ENCODE measurements at regions not wholly inside any gene's neighbourhood (a gene's known extent, or its start where the extent isn't known, plus 50 kb on each side); places are given as distances from the start of the nearest gene placed in this dataset.

DNA sequence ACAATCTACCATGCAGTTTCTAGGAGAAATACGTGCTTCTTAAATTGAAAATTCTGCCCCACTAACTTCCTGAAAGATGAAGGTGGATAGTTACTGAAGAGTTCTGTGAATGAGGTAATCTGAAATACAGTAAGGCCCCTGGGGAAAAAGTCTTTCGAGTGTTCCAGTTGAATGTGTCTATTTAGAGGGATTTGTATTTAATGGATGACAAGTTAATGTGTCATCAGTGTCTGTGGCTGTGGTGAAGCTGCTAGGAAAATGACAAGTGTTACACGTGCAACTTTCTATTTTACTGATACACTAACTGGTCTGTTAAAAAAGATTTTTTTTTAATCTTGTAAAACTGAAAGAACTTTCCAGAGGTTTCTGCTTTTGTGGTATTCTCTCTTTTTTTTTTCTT is 384.6 kb downstream of the STK39 start:
- Histone ChIP-seq H3K4me3 (no peak overlapping the region), H3K27ac (no peak overlapping the region), H3K27me3 (no peaks in the 10 kb centered on the region), H3K9me3 (no peaks in the 10 kb centered on the region), H3K4me1 (peaks cover 0 to 8% (median 0%) of the 10 kb centered on the region in 3 donors), H3K36me3 (no peaks in the 10 kb centered on the region)
- TF ChIP-seq POLR2A (IDR thresholded peaks at IDR 0.05) (no peak), POLR2AphosphoS5 (IDR thresholded peaks at IDR 0.05) (no peak), EP300 (IDR thresholded peaks at IDR 0.05) (no peak)
- TF ChIP-seq, protein P1, sequence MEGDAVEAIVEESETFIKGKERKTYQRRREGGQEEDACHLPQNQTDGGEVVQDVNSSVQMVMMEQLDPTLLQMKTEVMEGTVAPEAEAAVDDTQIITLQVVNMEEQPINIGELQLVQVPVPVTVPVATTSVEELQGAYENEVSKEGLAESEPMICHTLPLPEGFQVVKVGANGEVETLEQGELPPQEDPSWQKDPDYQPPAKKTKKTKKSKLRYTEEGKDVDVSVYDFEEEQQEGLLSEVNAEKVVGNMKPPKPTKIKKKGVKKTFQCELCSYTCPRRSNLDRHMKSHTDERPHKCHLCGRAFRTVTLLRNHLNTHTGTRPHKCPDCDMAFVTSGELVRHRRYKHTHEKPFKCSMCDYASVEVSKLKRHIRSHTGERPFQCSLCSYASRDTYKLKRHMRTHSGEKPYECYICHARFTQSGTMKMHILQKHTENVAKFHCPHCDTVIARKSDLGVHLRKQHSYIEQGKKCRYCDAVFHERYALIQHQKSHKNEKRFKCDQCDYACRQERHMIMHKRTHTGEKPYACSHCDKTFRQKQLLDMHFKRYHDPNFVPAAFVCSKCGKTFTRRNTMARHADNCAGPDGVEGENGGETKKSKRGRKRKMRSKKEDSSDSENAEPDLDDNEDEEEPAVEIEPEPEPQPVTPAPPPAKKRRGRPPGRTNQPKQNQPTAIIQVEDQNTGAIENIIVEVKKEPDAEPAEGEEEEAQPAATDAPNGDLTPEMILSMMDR (IDR thresholded peaks at IDR 0.05): no peak
- WGBS, 2 donors (ENCODE audit: low coverage in 1 of 2): 54 to 57% methylated on average over 3 of the region's 3 CpGs
- no peak for ATAC-seq

DNA sequence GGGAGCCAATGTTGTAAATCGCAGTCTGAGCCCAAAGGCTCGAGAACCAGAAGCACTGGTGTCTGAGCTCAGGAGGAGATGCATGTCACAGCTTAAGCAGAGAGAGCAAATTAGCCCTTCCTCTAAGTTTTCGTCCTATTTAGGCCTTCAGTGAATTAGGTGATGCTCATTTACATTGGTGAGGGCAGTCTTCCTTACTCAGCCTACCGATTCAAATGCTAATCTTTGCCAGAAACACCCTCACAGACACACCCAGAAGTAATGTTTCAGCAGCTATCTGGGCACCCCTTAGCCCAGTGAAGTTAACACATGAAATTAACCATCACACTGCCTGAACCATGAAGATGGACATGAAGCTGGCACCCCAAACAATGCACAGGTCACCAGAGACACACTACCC is 385.1 kb downstream of the STK39 start:
- ATAC-seq: no peak

DNA sequence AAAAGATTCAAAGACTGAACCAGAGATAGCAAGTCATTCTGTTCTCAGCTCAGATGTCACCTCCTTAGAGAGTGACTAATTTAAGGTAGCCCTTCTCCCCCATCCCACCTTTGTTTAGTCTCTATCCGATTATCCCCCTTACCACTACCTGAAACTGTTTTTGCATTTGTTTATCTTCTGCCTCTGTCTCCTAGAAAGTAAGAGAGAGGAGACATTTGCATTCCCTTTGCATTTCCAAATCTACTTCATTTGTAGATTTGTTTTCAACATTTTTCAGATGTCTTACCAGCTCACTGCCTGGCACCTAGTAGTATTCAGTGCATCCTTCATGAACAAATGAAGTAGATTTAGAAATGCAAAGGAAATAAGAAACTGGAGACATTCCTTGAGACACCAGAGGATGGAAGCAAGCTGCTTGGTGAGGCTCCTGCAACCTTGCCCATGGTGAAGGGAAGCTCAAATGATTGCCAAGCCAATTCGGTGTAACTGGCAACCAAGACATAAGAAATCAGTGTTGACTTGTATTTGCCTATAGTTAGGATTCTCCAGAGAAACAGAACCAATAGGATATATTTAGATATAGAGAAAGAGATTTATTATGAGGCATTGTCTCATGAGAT is 385.7 kb downstream of the STK39 start:
- H3K36me3 ChIP-seq: no peaks in the 10 kb centered on the region
- peaks cover 0 to 8% (median 0%) of the 10 kb centered on the region in 3 donors for H3K4me1 ChIP-seq
- no peak overlapping the region for H3K27ac ChIP-seq
- no peak for ATAC-seq
- WGBS, 2 donors (ENCODE audit: low coverage in 1 of 2): 64 to 92% methylated on average over 2 of the region's 2 CpGs
- H3K4me3 ChIP-seq: no peak overlapping the region
- TF ChIP-seq POLR2A (IDR thresholded peaks at IDR 0.05) (no peak), EP300 (IDR thresholded peaks at IDR 0.05) (no peak), POLR2AphosphoS5 (IDR thresholded peaks at IDR 0.05) (no peak)
- TF ChIP-seq, protein P1 (IDR thresholded peaks at IDR 0.05): no peak
- H3K9me3 ChIP-seq: no peaks in the 10 kb centered on the region
- H3K27me3 ChIP-seq: no peaks in the 10 kb centered on the region

More for the DNA sequence above, 385.1 kb downstream of the STK39 start:
- Histone ChIP-seq H3K4me3 (no peak overlapping the region), H3K27ac (no peak overlapping the region), H3K9me3 (no peaks in the 10 kb centered on the region), H3K27me3 (no peaks in the 10 kb centered on the region), H3K4me1 (peaks cover 0 to 8% (median 0%) of the 10 kb centered on the region in 3 donors), H3K36me3 (no peaks in the 10 kb centered on the region)
- no peak for TF ChIP-seq EP300 (IDR thresholded peaks at IDR 0.05)
- 84 to 93% methylated on average over 2 to 4 of the region's 4 CpGs for WGBS, 2 donors (ENCODE audit: low coverage in 1 of 2)

DNA sequence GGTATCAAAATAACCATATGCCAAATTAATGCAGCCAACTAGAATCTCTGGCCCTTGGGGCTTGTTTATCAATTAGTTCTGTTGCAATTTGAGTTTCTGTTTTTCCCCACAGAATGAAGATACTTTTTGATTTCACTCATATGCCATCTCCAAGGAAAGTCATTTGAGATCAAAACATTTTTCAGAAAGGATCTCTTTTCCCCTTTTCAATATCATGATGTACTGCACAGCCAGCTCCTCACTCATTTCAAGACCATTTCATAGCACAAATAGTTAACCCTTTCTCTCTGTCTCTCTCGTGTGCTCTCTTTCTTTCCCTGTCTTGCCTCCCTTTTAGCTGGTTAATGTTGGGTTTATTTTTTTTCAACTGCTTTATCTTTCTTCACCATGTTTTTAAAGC is 387.3 kb downstream of the STK39 start:
- no peak for ATAC-seq
- Histone ChIP-seq H3K27ac (no peak overlapping the region), H3K4me1 (peaks cover 0 to 8% (median 0%) of the 10 kb centered on the region in 3 donors), H3K4me3 (no peak overlapping the region), H3K27me3 (no peaks in the 10 kb centered on the region), H3K9me3 (no peaks in the 10 kb centered on the region), H3K36me3 (no peaks in the 10 kb centered on the region)
- no peak for TF ChIP-seq POLR2AphosphoS5 (IDR thresholded peaks at IDR 0.05)
- TF ChIP-seq EP300 (IDR thresholded peaks at IDR 0.05): no peak
- TF ChIP-seq POLR2A (IDR thresholded peaks at IDR 0.05): no peak
- TF ChIP-seq, protein P1 (IDR thresholded peaks at IDR 0.05): no peak
- 50 to 71% methylated on average over 1 of the region's 1 CpG for WGBS, 2 donors (ENCODE audit: low coverage in 1 of 2)

DNA sequence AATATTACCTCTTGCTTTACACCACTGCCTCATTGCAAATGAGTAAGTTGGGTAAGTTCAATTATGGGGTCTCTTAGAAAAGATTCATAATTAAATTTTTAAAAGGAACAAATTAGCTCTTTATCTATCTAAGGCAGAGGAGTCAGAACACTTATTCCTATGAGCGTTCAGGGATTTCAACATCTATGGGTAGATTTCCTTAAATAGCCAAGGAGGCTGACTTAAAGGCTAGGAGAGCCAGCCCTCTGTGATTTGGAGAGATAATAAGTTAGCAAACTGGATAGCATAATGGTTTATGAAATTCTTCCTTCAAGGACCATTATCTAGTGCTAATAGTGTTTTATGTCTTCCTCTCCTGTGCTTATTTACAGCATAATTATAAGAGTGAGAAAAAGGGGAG is 387.7 kb downstream of the STK39 start:
- no peak for TF ChIP-seq POLR2A (IDR thresholded peaks at IDR 0.05)
- TF ChIP-seq, protein P1 (IDR thresholded peaks at IDR 0.05): no peak
- no peak for TF ChIP-seq POLR2AphosphoS5 (IDR thresholded peaks at IDR 0.05)
- no peak for TF ChIP-seq EP300 (IDR thresholded peaks at IDR 0.05)
- Histone ChIP-seq H3K4me3 (no peak overlapping the region), H3K4me1 (peaks cover 0 to 8% (median 0%) of the 10 kb centered on the region in 3 donors), H3K36me3 (no peaks in the 10 kb centered on the region), H3K27me3 (no peaks in the 10 kb centered on the region), H3K9me3 (no peaks in the 10 kb centered on the region), H3K27ac (no peak overlapping the region)
- ATAC-seq: no peak
- WGBS, 2 donors (ENCODE audit: low coverage in 1 of 2): 40 to 50% methylated on average over 1 of the region's 1 CpG
